HPDE6-E6E7 (cell line): ENCODE measurements at regions not wholly inside any gene's neighbourhood (a gene's known extent, or its start where the extent isn't known, plus 50 kb on each side); places are given as distances from the start of the nearest gene placed in this dataset.

Experiments used
- DNase-seq: peaks from one replicate; pipeline ENCODE4 v3.0.0; 2011; ENCODE audit warnings: missing footprints; ENCODE audit errors: extremely low spot score

- DNase-seq = no peak
Measured at GRCh38 chr1:219773110-219773509, 155.2 kb downstream of the SLC30A10 start.

- no peak for DNase-seq
Measured at GRCh38 chr1:219772265-219773036, 155.9 kb downstream of the SLC30A10 start.

GRCh38 chr1:219771080-219771479 lies 157.3 kb downstream of the SLC30A10 start:
- DNase-seq = peak; percentile 97

DNA sequence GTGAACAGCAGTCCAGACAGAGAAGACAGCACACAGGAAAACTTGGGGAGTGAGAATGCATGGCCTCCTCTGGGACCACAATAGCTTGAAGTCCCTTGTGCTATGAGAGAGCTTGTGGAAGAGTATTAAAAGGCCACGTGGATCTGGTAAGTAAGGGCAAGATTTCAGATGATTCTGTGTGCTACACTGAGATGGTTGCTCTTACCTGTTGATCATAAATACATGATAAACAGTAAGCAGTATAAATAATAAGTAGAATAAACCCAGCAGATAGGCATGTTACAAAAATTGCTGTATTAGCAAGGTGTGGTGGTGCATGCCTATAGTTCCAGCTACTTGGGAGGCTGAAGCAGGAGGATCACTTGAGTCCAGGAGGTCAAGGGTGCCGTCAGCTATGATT lies 150.4 kb upstream of the ZC3H11B start:
- DNase-seq = no peak

DNA sequence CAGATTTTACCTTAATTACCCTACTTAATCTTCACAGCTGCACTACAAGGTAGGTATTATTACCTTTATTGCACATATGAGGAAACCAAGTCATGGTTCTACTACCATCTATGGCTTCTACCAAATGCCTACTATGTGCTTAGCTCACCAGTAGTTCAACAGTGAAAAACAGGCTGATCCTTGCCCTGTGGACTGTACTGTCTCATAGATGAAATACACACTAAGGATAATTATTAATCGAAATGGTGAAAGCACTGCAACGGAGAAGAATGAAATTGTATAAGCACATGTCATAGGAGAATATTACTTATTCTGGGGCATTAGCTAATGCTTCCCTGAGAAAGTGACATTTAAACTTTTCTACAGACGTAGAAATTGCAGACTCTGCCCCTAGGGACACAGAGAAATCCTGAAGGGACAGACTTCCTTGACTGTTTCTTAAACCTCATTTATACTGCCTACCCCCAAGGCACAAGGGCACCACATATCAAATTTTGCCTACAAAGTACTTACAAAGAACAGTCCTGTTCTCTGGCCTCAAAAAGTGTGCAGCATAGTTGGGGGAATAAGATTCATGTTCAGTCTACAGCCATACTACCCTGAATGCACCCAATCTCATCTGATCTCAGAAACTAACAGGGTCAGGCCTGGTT lies 148.4 kb upstream of the ZC3H11B start:
- no peak for DNase-seq

- DNase-seq = no peak
Measured at GRCh38 chr1:219759095-219759494, 146.2 kb upstream of the ZC3H11B start.

GRCh38 chr1:219757890-219758289 lies 145.0 kb upstream of the ZC3H11B start:
- peak; percentile 8 for DNase-seq

DNA sequence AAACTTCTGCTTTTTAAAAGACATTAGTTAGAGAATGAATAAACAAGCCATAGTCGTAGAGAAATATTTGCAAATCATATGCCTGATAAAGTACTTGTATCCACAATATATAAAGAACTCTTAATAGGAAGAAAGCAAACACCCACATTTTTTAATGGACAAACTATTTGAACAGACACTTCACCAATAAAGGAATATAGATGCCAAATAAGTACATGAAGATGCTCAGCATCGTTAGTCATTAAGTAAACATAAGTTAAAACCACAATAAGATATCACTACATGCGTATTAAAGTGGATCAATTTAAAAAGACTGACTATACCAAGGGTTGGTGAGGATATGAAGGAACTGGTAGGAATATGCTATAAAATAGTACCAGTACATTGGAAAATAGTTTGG lies 142.3 kb upstream of the ZC3H11B start:
- no peak for DNase-seq

DNA sequence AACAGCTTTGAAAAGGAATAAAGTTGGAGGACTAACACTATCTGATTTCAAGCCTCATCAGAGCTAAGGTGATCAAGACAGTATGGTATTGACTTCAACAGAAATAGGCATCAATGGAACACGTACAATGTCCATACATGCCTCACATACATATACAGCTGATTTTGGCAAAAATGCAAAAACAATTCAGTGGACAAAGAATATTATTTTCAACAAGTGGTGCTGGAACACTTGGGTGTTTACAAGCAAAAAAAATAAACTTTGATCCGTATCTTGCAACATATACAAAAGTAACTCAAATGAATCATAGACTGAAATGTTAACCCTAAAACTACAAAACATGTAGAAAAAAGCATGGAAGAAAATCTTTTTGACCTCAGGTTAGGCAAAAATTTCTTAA lies 141.9 kb upstream of the ZC3H11B start:
- no peak for DNase-seq

- no peak for DNase-seq
Measured at GRCh38 chr1:219753914-219754313, 141.0 kb upstream of the ZC3H11B start.

GRCh38 chr1:219752645-219753044 lies 139.7 kb upstream of the ZC3H11B start:
- DNase-seq = no peak

GRCh38 chr1:219751870-219752507 lies 139.1 kb upstream of the ZC3H11B start:
- DNase-seq = no peak

DNA sequence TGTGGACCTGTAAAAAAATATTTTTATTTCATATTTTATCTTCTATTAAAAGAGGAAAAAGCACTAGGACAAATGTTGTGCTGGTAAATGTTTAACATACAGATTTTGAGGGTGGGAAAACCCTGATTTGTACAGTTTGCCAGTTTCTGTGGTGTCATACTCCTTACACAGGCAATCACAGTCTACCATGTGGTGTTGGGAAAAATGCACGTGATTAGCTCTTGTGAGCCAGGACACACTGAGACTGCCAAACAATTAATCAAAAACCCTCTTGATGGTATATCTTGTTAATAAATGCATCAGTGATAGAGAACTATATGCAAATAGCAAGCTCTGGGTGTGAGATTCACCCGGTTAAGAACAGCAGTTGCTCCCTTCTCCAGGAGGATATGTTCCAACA lies 136.5 kb upstream of the ZC3H11B start:
- DNase-seq = no peak

- DNase-seq = no peak
Measured at GRCh38 chr1:219746141-219746540, 133.2 kb upstream of the ZC3H11B start.

DNA sequence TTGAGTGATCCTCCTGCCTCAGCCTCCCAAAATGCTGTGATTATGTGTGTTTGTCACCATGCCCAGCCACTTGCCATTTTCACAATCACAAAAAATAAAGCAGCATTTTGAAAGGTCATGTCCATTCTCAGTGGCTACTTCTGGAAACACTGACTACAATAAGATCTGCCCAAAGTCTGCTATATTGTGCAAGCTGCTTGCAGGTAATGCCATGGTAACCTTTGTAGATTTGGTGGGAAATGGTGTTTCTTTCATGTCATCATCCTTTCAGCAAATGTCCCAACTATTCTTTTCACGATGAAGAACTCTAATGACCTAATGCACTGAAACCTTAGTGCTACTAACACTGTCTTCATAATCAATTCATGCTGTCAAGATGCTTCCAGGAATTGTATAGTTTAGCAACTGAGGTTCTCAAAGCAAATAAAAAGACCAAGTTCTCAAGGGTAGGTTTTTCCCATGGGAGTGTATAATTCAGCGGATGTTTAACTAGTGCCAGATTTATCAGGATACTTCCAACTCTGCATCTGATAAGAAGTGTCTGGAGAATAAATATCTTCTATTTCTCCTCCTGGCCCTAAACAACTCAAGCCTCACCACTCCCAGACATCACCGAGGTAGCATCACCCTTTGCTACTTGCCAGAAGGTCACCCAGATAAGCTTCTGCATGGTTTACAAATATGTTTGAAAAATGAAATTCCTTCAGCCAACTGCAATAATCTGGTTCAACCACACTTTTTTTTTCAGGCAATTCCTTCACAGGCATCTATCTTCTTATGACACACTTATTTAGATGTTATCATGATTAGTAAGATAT lies 132.0 kb upstream of the ZC3H11B start:
- no peak for DNase-seq

GRCh38 chr1:219741011-219741970 lies 128.4 kb upstream of the ZC3H11B start:
- no peak for DNase-seq

DNA sequence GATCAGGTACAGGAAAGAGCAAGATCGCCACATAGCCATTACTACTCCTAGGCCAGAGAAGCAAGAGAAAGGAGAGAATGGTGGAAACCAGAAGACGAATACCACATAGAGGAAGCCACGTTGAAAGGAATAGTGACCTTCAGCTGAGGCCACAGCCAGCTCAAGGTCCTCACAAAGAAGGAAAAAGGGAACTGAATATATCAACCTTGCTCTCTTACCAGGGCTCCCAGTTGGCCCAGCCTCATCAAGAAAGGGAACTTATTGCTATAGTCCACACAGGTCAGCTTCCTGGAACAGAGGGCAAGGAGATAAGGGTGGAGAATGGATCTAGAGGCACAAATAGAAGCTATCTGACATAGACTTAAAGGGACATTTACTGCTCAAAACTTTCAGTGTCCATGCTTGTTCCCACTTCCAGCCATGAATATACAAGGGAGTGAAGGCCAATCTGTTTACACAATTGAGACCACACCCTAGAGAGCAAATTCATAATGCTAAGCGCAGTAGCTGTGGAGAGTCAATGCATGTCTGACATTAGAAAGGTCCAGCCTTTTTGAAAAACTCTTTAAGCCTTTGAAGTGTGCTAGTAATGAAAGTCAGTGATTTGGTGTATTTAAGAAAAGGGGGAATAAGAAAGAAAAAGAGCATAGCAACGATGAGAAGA lies 120.7 kb upstream of the ZC3H11B start:
- no peak for DNase-seq

DNA sequence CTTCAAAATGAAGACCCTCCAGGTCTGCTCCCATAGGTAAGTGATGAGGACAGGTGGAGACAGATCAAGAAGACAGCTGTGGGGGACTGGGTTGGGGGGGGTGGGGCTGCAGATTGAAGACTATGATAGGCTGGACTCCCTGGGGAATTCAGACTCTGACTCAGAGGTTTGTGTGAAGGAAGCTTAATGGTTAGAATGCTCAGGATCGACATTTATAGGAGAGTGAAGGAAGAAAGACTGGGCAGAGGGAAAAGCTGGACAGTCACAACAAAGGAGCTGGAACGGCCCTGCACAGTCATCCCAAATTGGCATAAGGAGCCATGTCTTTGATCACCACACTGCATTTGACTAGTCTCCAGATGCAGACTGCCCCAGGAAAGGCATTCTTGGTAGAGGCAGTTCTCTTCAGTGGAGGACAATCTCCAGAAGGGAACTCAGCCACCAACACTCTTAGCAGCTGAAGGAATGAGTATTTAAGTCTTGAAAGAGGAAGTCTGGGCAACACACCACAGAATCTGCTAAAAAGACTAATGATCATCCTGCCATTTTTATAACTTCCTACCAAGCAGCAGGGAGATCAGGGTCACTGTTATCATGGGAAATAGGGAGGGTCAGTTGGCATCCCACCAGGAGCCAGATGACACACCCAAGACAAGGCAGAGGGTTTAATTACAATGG lies 120.0 kb upstream of the ZC3H11B start:
- DNase-seq = no peak

DNA sequence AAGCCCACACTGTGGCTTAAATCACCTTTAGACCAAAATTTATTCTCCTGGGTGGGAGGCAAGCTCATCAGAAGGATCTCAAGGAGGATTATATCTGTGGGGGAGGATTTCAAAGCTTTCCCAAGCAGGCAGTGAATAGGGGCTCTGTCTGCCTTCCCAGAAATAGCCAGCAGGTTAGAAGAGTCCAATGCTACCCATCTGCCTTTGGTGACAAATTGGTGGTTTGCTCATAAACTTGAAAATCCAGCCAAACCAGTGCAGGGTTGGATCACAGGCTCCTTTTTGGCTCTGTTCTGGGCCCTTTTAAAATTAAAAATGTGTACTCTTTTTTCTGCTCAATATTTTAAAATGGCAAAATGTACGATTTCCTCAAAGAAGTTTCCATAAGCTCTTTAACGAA lies 118.9 kb upstream of the ZC3H11B start:
- DNase-seq = peak; percentile 14
